Fibroblast of lung (primary cell): ENCODE measurements at regions not wholly inside any gene's neighbourhood (a gene's known extent, or its start where the extent isn't known, plus 50 kb on each side); places are given as distances from the start of the nearest gene placed in this dataset.
"Not testable (repeated sequence)": the region's sequence is repeated elsewhere in the genome, so short reads cannot be mapped to it uniquely, and the experiment has no call there.

Experiments
- DNase-seq, 2 donors: peaks; one replicate each; pipeline versions ENCODE4 v3.0.0 to v3.0.0-alpha.2; 2010; ENCODE audit warnings: low read depth in 2 of 2
- H2AFZ ChIP-seq: 2 replicates; pipeline ENCODE4 v1.5.1; 2012; ENCODE audit warnings: low read length, control low read depth, inconsistent platforms
- H3K27ac ChIP-seq: 2 replicates; pipeline ENCODE4 v1.5.1; 2011; ENCODE audit warnings: low read length, control low read depth; ENCODE audit not compliant: insufficient read depth
- H3K27me3 ChIP-seq: 2 replicates; pipeline ENCODE4 v1.5.1; 2011; ENCODE audit warnings: mild to moderate bottlenecking, low read length; ENCODE audit not compliant: control insufficient read depth, insufficient read depth
- H3K36me3 ChIP-seq: 2 replicates; pipeline ENCODE4 v1.5.1; 2011; ENCODE audit warnings: low read length; ENCODE audit not compliant: control insufficient read depth, insufficient read depth
- H3K4me1 ChIP-seq: 2 replicates; pipeline ENCODE4 v1.5.1; 2011; ENCODE audit warnings: low read length; ENCODE audit not compliant: control insufficient read depth, insufficient read depth; ENCODE audit errors: extremely low read depth
- H3K4me2 ChIP-seq: 2 replicates; pipeline ENCODE4 v1.5.1; 2011; ENCODE audit warnings: low read length, control low read depth; ENCODE audit not compliant: insufficient read depth; ENCODE audit errors: extremely low read depth
- H3K4me3 ChIP-seq, 4 experiments: fragments of 200-600 bp in 1 of 4; sonication (generic) in 1 of 4; replicated peaks in 1 of 4; 2 replicates each; pipeline ENCODE4 v1.5.1; 2011 to 2016; ENCODE audit warnings: low read length in 4 of 4, low read depth in 3 of 4, mild to moderate bottlenecking in 3 of 4, control low read depth in 2 of 4, inconsistent platforms in 1 of 4, mixed read lengths in 1 of 4; ENCODE audit not compliant: insufficient read depth in 1 of 4; ENCODE audit errors: control extremely low read depth in 1 of 4
- H3K79me2 ChIP-seq: 2 replicates; pipeline ENCODE4 v1.5.1; 2012; ENCODE audit warnings: mild to moderate bottlenecking, low read length, inconsistent platforms; ENCODE audit not compliant: control insufficient read depth, insufficient read depth
- H3K9ac ChIP-seq: 2 replicates; pipeline ENCODE4 v1.5.1; 2011; ENCODE audit warnings: mild to moderate bottlenecking, low read length, control low read depth; ENCODE audit not compliant: insufficient read depth
- H3K9me3 ChIP-seq: 2 replicates; pipeline ENCODE4 v1.5.1; 2012; ENCODE audit warnings: low read depth, low read length; ENCODE audit not compliant: control insufficient read depth, insufficient read depth
- H4K20me1 ChIP-seq: 2 replicates; pipeline ENCODE4 v1.5.1; 2011; ENCODE audit warnings: low read length; ENCODE audit not compliant: control insufficient read depth, insufficient read depth; ENCODE audit errors: extremely low read depth
- CTCF ChIP-seq, 2 donors: IDR thresholded peaks in 1 of 2; conservative IDR thresholded peaks in 1 of 2; 1 replicate in 1 of 2; 2 replicates in 1 of 2; pipeline ENCODE4 v1.5.1; 2011 to 2012; ENCODE audit warnings: low read length in 2 of 2, control low read depth in 1 of 2, inconsistent platforms in 1 of 2, low read depth in 1 of 2, mild to moderate bottlenecking in 1 of 2
- EZH2 ChIP-seq: IDR thresholded peaks from 2 replicates; pipeline ENCODE4 v1.5.1; 2012; ENCODE audit warnings: low read length, control low read depth, mild to moderate bottlenecking; ENCODE audit errors: missing control alignments

GRCh38 chr7:92898798-92899197 lies 62.4 kb upstream of the CDK6 start:
- no peaks in the 10 kb centered on the region for H3K9me3 ChIP-seq
- H3K27ac ChIP-seq: no peak overlapping the region
- H4K20me1 ChIP-seq: no peaks in the 10 kb centered on the region
- no peaks in the 10 kb centered on the region for H3K27me3 ChIP-seq
- H3K4me1 ChIP-seq: no peaks in the 10 kb centered on the region
- no peak overlapping the region for H2AFZ ChIP-seq
- no peak overlapping the region for H3K4me3 ChIP-seq
- H3K79me2 ChIP-seq: no peaks in the 10 kb centered on the region
- no peak overlapping the region for H3K9ac ChIP-seq
- TF ChIP-seq CTCF (conservative IDR thresholded peaks at IDR 0.05 in 1 of 2, IDR thresholded peaks at IDR 0.05 in 1 of 2; ENCODE audit: low read depth in 1 of 2, low read length in 2 of 2) (no peak), EZH2 (no peak)
- H3K4me2 ChIP-seq: no peak overlapping the region
- no peak for DNase-seq
- H3K36me3 ChIP-seq: no peaks in the 10 kb centered on the region

- H3K79me2 ChIP-seq, H3K27me3 ChIP-seq, H3K36me3 ChIP-seq, H3K4me2 ChIP-seq, H3K9me3 ChIP-seq, H4K20me1 ChIP-seq, H3K27ac ChIP-seq, H3K9ac ChIP-seq, H3K4me3 ChIP-seq, H3K4me1 ChIP-seq, DNase-seq, H2AFZ ChIP-seq: not testable (repeated sequence)
Observed at GRCh38 chr7:92894857-92895256, 58.5 kb upstream of the CDK6 start.

GRCh38 chr7:92889081-92889480 lies 52.7 kb upstream of the CDK6 start:
- no peak for DNase-seq
- Histone ChIP-seq H3K27ac (no peak overlapping the region), H3K4me3 (no peak overlapping the region), H3K79me2 (no peaks in the 10 kb centered on the region), H4K20me1 (no peaks in the 10 kb centered on the region), H3K9me3 (no peaks in the 10 kb centered on the region), H2AFZ (no peak overlapping the region), H3K36me3 (no peaks in the 10 kb centered on the region), H3K4me1 (no peaks in the 10 kb centered on the region), H3K9ac (no peak overlapping the region), H3K4me2 (no peak overlapping the region), H3K27me3 (no peaks in the 10 kb centered on the region)
- TF ChIP-seq CTCF (conservative IDR thresholded peaks at IDR 0.05 in 1 of 2, IDR thresholded peaks at IDR 0.05 in 1 of 2; ENCODE audit: low read depth in 1 of 2, low read length in 2 of 2) (no peak), EZH2 (no peak)
